GM21825 (cell line): ENCODE measurements at regions not wholly inside any gene's neighbourhood (a gene's known extent, or its start where the extent isn't known, plus 50 kb on each side); places are given as distances from the start of the nearest gene placed in this dataset.

Experiments
- ATAC-seq: cut with Tn5 transposase; IDR thresholded peaks from one replicate; pipeline ENCODE4 v1.9.1; 2021; ENCODE audit warnings: mild to moderate bottlenecking, moderate library complexity; ENCODE audit not compliant: unreplicated experiment

DNA sequence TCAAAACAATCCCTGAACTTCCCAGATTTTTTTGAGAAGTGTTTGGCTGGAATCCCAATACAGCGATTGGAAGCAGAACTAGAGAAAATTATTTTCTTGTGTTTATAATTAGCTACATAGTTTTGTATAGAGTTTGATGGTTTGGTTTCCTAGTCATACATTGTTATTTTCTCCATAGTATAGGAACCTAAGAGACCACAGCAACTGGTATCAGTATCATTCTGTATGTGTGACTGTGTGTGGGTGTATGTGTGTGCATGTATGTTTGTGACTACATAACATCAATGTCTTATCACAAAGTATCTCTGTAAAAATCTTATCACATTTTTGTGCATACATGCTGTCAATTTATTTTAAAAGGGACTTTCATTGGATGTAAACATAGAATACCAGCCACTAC, 780.5 kb downstream of the MRPL39 start:
- ATAC-seq = no peak

DNA sequence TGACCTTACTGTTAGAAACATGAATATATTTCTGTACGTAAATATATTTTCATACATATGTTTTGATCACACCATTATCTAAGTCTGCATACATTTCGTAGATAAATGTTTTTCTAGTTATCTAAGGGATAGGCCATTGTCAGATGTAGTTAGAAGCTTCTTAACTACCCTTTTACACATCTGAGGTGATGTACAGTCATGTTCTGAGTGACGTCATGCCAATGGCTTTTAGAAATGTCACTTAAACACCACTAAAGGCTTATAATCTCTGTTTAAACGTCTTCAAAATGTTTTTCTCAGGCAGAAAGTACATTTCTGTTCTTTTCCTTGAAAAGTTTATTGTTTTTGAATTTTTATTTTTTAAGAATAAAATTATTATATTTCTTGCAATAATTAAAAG, 781.9 kb downstream of the MRPL39 start:
- no peak for ATAC-seq

DNA sequence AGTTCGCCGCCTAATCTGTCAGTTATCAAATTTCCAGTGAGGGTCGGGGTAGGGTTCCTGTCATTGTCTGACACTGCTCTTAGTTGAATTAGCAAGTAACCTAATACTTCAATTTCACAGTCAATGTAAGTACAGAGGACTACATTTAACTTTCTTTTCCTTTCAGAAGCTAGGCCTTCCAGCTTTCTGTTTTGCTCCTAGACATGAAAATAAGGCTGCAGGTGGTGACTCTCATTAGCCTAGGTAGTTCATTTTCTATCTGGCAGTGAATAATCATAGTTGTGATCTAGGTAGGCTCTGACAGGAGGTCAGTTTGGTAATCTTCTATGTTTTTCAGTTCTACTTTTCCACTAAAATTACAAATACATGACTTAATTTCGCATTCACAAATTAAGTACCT, 783.1 kb downstream of the MRPL39 start:
- no peak for ATAC-seq

DNA sequence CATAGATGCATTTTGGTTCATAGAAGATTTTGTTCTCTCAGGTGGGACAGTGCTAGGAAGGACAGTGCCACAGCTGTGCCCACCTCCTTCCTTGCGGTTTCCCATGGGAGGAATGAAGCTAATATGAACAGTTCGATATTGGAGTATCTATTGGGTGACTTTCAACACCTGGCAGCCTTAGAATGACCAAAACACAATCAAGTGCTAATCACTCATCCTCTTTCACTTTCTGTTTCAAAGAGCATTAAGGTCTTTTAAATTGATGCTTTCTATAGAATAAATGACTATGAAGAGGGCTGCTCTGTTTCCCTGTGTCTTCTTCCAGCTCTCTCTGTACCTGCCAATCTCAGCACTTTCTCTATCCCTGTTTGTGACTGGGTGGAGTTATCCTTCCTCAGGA, 784.0 kb downstream of the MRPL39 start:
- ATAC-seq = no peak

DNA sequence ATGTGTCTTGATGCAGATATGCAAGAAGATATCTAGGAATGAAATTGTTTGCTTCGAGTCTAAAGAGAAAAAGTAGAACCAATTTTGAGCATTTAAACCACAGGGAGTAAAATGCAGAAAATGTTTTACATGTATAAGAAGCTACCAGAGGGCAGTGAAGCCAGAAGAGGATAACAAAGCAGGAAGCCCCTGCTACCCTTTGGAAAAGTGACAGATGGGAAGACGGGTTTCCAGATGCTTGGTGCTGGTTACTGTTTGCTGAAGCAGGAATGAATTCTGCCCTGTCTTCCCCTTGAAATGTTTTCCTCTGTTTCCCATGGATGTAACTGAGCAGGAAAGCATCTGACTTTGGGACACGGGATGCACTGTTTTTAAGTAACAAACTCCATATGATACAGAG, 822.2 kb downstream of the MRPL39 start:
- ATAC-seq = no peak

DNA sequence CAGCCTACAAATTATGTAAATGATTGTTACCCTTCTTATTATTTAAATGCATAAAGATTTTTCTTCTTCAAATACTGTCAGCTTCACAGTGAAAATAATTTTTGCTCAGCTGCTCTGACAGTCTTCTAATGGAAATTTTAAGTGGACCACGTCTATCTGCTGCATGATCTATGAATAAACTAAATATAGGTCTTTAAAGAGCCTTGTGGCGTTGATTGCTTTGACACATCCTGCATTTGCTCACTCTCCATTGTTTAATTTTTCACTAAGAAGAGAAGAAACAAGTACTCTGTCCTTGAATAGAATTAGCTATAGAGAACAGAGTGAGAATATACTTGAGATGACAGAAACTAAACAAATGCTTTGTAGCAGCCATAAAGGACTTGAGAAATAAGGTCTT, 826.1 kb downstream of the MRPL39 start:
- ATAC-seq = no peak

DNA sequence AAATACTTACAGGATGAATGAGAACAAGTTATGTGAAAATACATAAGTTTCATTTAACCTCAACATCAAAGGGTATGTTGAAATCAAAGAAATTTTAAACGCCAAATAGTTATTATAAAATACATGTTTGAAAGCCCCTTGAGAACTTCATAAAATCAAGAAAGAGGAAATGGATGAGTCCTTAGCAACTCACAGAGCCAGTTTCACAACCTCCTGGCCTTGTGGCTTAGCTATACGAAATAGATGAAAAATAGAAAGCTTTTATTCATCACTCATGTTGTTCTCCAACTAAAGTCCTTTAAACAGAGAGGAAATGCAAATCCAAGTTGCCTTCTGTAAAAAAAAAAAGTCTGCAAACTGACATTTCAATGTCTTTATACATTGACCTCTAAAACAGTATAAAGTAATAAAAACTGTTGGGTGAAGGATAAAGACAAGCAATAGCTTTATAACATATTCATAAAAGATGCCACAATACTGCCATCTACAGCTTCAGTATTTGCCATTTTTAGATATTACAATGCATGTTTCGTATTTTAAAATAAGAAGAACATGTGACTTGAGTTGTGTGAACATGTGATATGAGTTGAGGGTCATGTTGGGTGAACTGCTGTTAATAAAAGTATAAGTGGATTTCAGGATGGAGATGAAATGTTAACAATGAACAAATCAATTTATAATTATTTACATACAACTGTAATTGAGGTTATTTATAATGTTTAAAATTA, 847.8 kb downstream of the MRPL39 start:
- ATAC-seq = no peak

- ATAC-seq = no peak
Observed at GRCh38 chr21:24738063-24738462, 869.2 kb downstream of the MRPL39 start.

GRCh38 chr21:24737296-24737850, 869.9 kb downstream of the MRPL39 start:
- ATAC-seq = no peak

- ATAC-seq = no peak
Observed at GRCh38 chr21:24730661-24731060, 876.6 kb downstream of the MRPL39 start.

GRCh38 chr21:24729568-24729967, 877.7 kb downstream of the MRPL39 start:
- ATAC-seq = no peak

- no peak for ATAC-seq
Observed at GRCh38 chr21:24727803-24728440, 879.4 kb downstream of the MRPL39 start.

GRCh38 chr21:24716281-24716918, 890.9 kb downstream of the MRPL39 start:
- no peak for ATAC-seq

- ATAC-seq = no peak
Observed at GRCh38 chr21:24714646-24715200, 892.6 kb downstream of the MRPL39 start.

GRCh38 chr21:24705201-24705600, 902.1 kb downstream of the MRPL39 start:
- no peak for ATAC-seq

DNA sequence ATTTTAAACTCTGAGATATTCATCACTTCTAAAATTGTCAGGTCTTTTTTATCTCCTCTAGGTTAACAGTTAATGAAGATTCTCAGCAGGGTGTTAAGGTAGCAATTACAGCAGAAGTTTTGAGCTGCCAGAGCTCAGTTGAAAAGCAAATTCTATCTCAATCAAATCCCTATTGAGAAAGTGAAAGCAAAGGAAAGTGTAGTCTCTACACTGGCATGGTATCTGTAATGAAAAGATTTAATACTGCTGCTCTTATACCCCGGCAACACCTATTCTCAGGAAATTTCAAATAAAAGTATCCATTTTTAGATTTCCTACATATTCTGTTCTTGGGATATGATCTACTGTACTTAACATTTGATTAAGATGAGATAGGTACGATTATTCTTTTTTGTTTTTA, 913.5 kb downstream of the MRPL39 start:
- ATAC-seq = no peak

DNA sequence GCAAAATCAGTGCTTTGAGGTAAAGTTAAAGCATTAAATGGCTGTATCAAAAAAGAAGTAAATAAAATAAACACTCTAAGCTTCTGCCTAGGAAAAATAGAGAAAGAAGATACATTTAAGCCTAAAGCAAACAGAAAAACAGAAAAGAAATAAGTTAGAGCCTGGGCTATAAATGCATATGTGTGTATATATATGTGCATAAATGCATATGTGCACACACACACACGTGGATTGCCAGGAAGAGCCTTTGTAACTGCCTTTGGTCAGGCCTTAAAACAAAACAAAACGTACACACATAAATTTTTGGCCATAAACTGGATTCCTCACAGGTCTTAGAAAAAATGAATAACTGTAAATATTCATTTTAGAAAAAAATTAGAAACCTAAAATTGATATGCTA, 925.8 kb downstream of the MRPL39 start:
- no peak for ATAC-seq

DNA sequence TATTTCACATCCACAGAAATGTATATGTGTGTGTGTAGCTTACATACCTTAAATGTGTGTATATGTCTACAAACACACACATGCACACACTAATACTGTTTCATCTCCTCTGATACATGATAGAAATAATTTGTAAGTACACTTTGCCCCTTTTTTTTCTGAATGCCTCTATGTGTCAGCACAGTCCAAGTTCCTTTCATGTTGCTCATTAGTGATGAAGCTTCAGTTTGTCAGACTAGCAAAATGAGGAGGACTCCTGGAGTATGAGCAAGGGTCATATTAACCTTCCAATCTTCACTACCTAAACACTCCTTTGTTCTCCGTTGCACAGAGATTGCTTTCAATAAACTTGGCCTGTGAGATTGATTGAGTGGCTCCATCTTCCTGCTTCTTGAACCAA, 935.4 kb downstream of the MRPL39 start:
- ATAC-seq = no peak

- ATAC-seq = no peak
Observed at GRCh38 chr21:24658926-24659325, 948.4 kb downstream of the MRPL39 start.

GRCh38 chr21:24658026-24658425, 949.3 kb downstream of the MRPL39 start:
- no peak for ATAC-seq

- ATAC-seq = no peak
Observed at GRCh38 chr21:24649691-24650090, 957.6 kb downstream of the MRPL39 start.

GRCh38 chr21:24636696-24637095, 970.6 kb downstream of the MRPL39 start:
- no peak for ATAC-seq
